Astrocyte of the spinal cord (primary cell): ENCODE measurements at regions not wholly inside any gene's neighbourhood (a gene's known extent, or its start where the extent isn't known, plus 50 kb on each side); places are given as distances from the start of the nearest gene placed in this dataset.

Source experiments
- DNase-seq: peaks from one replicate; pipeline ENCODE4 v3.0.0; 2011; ENCODE audit warnings: low read depth, low spot score
- H3K4me3 ChIP-seq: 2 replicates; pipeline ENCODE4 v1.5.1; 2011; ENCODE audit warnings: low read depth, mild to moderate bottlenecking, low read length, moderate library complexity
- in situ Hi-C: cut with HindIII; loops from 2 replicates; pipeline ENCODE4 v1.10.0; 2017; ENCODE audit warnings: low sequenced_read_pairs
- TF ChIP-seq, protein P1 (sequence below): IDR thresholded peaks from 2 replicates; pipeline ENCODE4 v1.5.1; 2012; ENCODE audit warnings: low read depth, mild to moderate bottlenecking, low read length, inconsistent platforms

GRCh38 chr18:14922965-14923565 is 175.1 kb downstream of the ANKRD30B start:
- in situ Hi-C loops: no loop called here
- TF ChIP-seq, protein P1, sequence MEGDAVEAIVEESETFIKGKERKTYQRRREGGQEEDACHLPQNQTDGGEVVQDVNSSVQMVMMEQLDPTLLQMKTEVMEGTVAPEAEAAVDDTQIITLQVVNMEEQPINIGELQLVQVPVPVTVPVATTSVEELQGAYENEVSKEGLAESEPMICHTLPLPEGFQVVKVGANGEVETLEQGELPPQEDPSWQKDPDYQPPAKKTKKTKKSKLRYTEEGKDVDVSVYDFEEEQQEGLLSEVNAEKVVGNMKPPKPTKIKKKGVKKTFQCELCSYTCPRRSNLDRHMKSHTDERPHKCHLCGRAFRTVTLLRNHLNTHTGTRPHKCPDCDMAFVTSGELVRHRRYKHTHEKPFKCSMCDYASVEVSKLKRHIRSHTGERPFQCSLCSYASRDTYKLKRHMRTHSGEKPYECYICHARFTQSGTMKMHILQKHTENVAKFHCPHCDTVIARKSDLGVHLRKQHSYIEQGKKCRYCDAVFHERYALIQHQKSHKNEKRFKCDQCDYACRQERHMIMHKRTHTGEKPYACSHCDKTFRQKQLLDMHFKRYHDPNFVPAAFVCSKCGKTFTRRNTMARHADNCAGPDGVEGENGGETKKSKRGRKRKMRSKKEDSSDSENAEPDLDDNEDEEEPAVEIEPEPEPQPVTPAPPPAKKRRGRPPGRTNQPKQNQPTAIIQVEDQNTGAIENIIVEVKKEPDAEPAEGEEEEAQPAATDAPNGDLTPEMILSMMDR: no peak
- DNase-seq: no peak
- no peak overlapping the region for H3K4me3 ChIP-seq

- in situ Hi-C loops: no loop called here
- TF ChIP-seq, protein P1: no peak
- H3K4me3 ChIP-seq: no peak overlapping the region
- DNase-seq: no peak
Measured at GRCh38 chr18:14924226-14924625, 176.3 kb downstream of the ANKRD30B start.

DNA sequence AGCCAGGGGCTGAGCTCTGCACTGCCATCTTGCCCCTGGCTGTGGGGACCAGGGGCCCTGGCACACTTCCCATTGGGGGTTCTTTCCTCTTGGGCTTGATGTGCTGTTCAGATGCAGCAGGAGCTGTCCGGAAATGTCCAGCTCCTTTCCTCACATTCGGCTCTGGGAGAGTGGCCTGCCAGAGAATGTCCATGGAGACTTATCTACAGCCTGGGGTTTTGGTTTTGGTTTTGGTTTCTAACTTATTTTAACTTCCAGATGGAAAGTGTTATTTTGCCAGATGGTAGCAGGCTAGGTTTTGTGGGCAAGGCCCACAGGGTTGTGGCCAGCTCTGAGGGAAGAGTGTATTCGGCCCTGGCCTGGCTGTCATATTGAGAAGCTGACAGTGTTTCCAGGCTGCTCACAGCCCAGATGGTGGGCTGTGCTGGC is 177.3 kb downstream of the ANKRD30B start:
- in situ Hi-C loops: no loop called here
- peak; percentile 5 for DNase-seq
- no peak overlapping the region for H3K4me3 ChIP-seq
- TF ChIP-seq, protein P1: no peak

GRCh38 chr18:14927701-14928100 is 179.7 kb downstream of the ANKRD30B start:
- in situ Hi-C loops: no loop called here
- no peak for DNase-seq
- TF ChIP-seq, protein P1: no peak
- no peak overlapping the region for H3K4me3 ChIP-seq

- TF ChIP-seq, protein P1: no peak
- no peak overlapping the region for H3K4me3 ChIP-seq
- in situ Hi-C loops: no loop called here
- DNase-seq: no peak
Measured at GRCh38 chr18:14928396-14928795, 180.4 kb downstream of the ANKRD30B start.

DNA sequence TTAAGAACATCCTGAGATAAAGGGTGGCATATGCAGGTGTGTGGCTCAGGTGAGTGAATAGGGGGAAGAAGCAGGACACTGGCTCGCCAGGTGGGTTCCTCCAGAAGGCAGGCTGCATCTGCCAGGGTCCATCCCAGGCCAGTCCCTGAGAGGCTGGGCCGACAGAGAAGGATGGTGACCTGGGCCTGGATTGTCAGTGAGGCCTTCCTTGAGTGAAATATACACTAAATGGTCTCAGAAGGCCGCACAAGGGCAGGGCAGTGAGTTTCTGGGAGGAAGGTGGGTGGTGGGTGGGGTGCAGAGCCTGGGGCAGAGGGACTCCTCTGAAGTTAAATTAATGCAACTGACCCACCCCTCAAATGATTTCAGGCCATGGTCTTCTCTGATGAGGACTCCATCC is 182.1 kb downstream of the ANKRD30B start:
- TF ChIP-seq, protein P1: no peak
- no peak for DNase-seq
- no peak overlapping the region for H3K4me3 ChIP-seq
- in situ Hi-C loops: no loop called here
